Spleen (tissue), 11 donors: ENCODE measurements at regions not wholly inside any gene's neighbourhood (a gene's known extent, or its start where the extent isn't known, plus 50 kb on each side); places are given as distances from the start of the nearest gene placed in this dataset.

Experiments
- DNase-seq: peaks from one replicate; pipeline ENCODE4 v3.0.0-alpha.2; 2020
- H3K27ac ChIP-seq, 8 donors: fragments of 200-600 bp; sonication (generic) in 7 of 8; 1 replicate in 4 of 8; 2 replicates in 4 of 8; pipeline versions ENCODE4 v1.5.0 to v1.8.0; 2016 to 2021; ENCODE audit warnings: inconsistent platforms in 4 of 8, mild to moderate bottlenecking in 4 of 8, moderate library complexity in 1 of 8
- H3K27me3 ChIP-seq, 7 donors: fragments of 200-600 bp; sonication (generic) in 6 of 7; replicated peaks in 1 of 7; 1 replicate in 4 of 7; 2 replicates in 3 of 7; pipeline versions ENCODE4 v1.5.0 to v1.8.0; 2016 to 2021; ENCODE audit warnings: inconsistent platforms in 3 of 7, mild to moderate bottlenecking in 1 of 7
- H3K36me3 ChIP-seq, 6 donors: fragments of 200-600 bp; sonication (generic) in 5 of 6; 1 replicate in 4 of 6; 2 replicates in 2 of 6; pipeline versions ENCODE4 v1.5.0 to v1.8.0; 2016 to 2021; ENCODE audit warnings: inconsistent platforms in 2 of 6
- H3K4me1 ChIP-seq, 6 donors: fragments of 200-600 bp; sonication (generic) in 5 of 6; 1 replicate in 3 of 6; 2 replicates in 3 of 6; pipeline versions ENCODE4 v1.5.0 to v1.8.0; 2016 to 2021; ENCODE audit warnings: inconsistent platforms in 3 of 6
- H3K4me3 ChIP-seq, 8 donors: fragments of 200-600 bp; sonication (generic) in 7 of 8; 1 replicate in 4 of 8; 2 replicates in 4 of 8; pipeline versions ENCODE4 v1.5.0 to v1.8.0; 2016 to 2021; ENCODE audit warnings: inconsistent platforms in 4 of 8, mild to moderate bottlenecking in 4 of 8, moderate library complexity in 2 of 8
- H3K9me3 ChIP-seq, 8 donors: fragments of 200-600 bp; sonication (generic) in 7 of 8; 1 replicate in 4 of 8; 2 replicates in 4 of 8; pipeline versions ENCODE4 v1.5.0 to v1.8.0; 2016 to 2021; ENCODE audit warnings: inconsistent platforms in 4 of 8
- POLR2A ChIP-seq, 3 donors: fragments of 450-650 bp; IDR thresholded peaks; one replicate each; pipeline ENCODE4 v1.5.1; 2017; ENCODE audit warnings: antibody characterized with exemption in 3 of 3, mild to moderate bottlenecking in 1 of 3
- POLR2AphosphoS5 ChIP-seq, 3 donors: sonication (generic); formaldehyde crosslinking; IDR thresholded peaks; one replicate each; pipeline ENCODE4 v1.5.1; 2017; ENCODE audit warnings: antibody characterized with exemption in 3 of 3
- WGBS, 5 donors: extraction: QIAGEN DNeasy Blood & Tissue Kit in 3 of 5; methylation state at CpG; one replicate each; pipeline versions ENCODE4 v1.1.5 to v1.1.7; 2013 to 2018; 5-methylcytosine and 5-hydroxymethylcytosine counted together
- intact Hi-C: fragments of 100-400 bp; cut with DNase I; formaldehyde crosslinking; loops from one replicate; pipeline ENCODE4 v1.15.0; 2023; ENCODE audit warnings: low total_unique reads
- TF ChIP-seq, protein P1 (sequence below), 11 experiments: fragments of 200-600 bp in 7 of 11; fragments of 450-650 bp in 4 of 11; sonication (generic) in 4 of 11; IDR thresholded peaks in 8 of 11; conservative IDR thresholded peaks in 3 of 11; 1 replicate in 7 of 11; 2 replicates in 4 of 11; pipeline versions ENCODE4 v1.4.0 to v1.8.0; 2016 to 2021; ENCODE audit warnings: antibody characterized with exemption in 11 of 11, inconsistent platforms in 4 of 11, mild to moderate bottlenecking in 1 of 11
- donor health status: healthy with polysubstance abuse.
- donor health status: DM: no; HTN: no; CAD: no; lungs with moderate emphysema.
- donor health status: DM: no; HTN: no; CAD: no.
- donor health status: Bipolar disorder and iron deficiency.
- donor health status: healthy.
- donor health status: DM: no; HTN: no; CAD: no.
- donor health status: DM: yes; HTN: yes; CAD: no.

DNA sequence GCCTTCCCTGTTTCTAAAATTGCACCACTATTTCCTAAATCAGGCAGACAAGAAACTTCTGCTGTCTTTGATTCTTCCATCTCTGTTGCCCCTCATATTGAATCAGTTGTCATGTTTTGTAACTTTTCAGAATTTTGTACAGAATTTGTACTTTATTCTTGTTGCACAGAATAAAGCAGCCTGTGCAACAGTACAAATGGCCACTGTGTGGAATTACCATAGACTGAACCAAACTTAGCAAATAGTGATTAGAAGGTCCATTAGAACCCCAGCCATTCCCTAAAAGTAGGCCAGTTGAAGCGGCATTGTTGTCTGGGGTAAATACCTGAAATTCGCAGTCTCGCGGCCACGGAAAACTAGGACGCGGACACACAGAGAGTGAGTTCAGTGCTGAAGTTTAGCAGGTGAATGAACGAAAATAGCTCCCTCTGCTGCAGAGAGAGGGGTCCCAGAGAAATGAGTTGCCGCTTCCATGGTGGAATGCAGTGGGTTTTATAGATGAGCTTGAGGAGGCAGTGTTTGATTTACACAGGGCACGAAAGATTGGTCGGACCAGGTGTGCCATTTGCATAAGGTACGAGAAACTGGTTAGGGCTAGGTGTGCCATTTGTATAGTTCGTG, 71.8 kb downstream of the C4orf33 start:
- TF ChIP-seq POLR2AphosphoS5 (IDR thresholded peaks at IDR 0.05) = no peak
- TF ChIP-seq POLR2A (IDR thresholded peaks at IDR 0.05) = no peak
- TF ChIP-seq, protein P1, sequence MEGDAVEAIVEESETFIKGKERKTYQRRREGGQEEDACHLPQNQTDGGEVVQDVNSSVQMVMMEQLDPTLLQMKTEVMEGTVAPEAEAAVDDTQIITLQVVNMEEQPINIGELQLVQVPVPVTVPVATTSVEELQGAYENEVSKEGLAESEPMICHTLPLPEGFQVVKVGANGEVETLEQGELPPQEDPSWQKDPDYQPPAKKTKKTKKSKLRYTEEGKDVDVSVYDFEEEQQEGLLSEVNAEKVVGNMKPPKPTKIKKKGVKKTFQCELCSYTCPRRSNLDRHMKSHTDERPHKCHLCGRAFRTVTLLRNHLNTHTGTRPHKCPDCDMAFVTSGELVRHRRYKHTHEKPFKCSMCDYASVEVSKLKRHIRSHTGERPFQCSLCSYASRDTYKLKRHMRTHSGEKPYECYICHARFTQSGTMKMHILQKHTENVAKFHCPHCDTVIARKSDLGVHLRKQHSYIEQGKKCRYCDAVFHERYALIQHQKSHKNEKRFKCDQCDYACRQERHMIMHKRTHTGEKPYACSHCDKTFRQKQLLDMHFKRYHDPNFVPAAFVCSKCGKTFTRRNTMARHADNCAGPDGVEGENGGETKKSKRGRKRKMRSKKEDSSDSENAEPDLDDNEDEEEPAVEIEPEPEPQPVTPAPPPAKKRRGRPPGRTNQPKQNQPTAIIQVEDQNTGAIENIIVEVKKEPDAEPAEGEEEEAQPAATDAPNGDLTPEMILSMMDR (IDR thresholded peaks at IDR 0.05 in 8 of 11, conservative IDR thresholded peaks at IDR 0.05 in 3 of 11) = no peak
- Histone ChIP-seq H3K27me3 (peaks cover 0 to 26% (median 0%) of the 10 kb centered on the region in 7 donors), H3K4me3 (no peak overlapping the region), H3K4me1 (no peaks in the 10 kb centered on the region), H3K9me3 (no peaks in the 10 kb centered on the region), H3K27ac (no peak overlapping the region), H3K36me3 (no peaks in the 10 kb centered on the region)
- intact Hi-C loops = no loop called here
- DNase-seq = no peak
- WGBS, 5 donors = 47 to 55% (median 52%) methylated on average over 13 of the region's 13 CpGs

DNA sequence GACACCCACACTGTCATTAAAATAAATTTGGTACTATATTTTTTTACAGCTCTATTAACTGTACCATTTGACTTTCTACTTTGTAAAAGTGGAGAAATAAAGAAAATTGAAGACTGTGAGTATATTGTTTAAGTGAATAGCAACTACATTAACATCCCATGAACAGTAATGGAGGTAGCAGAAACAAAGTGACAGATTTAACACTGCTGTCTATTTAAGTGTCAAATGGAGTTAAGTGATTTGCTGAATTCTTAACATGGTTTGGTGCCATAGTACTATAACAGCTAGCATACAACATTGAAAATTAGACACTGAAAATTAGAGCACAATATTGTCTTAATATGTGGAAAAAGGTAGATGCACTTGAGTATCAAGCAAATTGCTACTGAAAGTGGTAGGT, 76.2 kb downstream of the C4orf33 start:
- TF ChIP-seq POLR2AphosphoS5 (IDR thresholded peaks at IDR 0.05) = no peak
- TF ChIP-seq POLR2A (IDR thresholded peaks at IDR 0.05) = no peak
- TF ChIP-seq, protein P1 (IDR thresholded peaks at IDR 0.05 in 8 of 11, conservative IDR thresholded peaks at IDR 0.05 in 3 of 11) = no peak

DNA sequence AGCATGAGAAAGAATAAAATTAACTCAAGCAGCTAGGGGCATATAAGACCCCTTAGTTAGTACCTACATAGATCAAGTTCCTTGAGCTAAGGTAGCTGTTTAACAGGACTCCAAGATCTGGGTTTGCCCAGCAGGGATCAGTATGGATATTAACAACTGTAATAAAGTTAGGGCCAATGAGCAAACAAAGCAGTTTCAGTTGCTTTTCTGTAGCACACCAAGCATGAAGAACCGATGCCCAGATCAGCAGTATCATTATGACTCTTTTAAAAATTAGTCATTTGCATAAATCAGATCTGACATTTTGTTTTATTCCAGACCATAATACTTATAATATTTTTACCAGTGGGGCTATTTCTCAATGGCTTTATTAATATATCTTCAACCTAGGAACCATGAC, 80.9 kb downstream of the C4orf33 start:
- no peaks in the 10 kb centered on the region for H3K36me3 ChIP-seq
- no peaks in the 10 kb centered on the region for H3K4me1 ChIP-seq
- H3K9me3 ChIP-seq = no peaks in the 10 kb centered on the region
- H3K4me3 ChIP-seq = no peak overlapping the region
- no peak for DNase-seq
- intact Hi-C loops = no loop called here
- peaks cover 0 to 1% (median 0%) of the 10 kb centered on the region in 7 donors for H3K27me3 ChIP-seq
- no peak overlapping the region for H3K27ac ChIP-seq
- TF ChIP-seq POLR2AphosphoS5 (IDR thresholded peaks at IDR 0.05) (no peak), POLR2A (IDR thresholded peaks at IDR 0.05) (no peak)
- TF ChIP-seq, protein P1 (IDR thresholded peaks at IDR 0.05 in 8 of 11, conservative IDR thresholded peaks at IDR 0.05 in 3 of 11) = no peak
- WGBS, 5 donors = 61 to 86% (median 70%) methylated on average over 1 of the region's 1 CpG

More for the DNA sequence above, 76.2 kb downstream of the C4orf33 start:
- Histone ChIP-seq H3K4me1 (no peaks in the 10 kb centered on the region), H3K9me3 (no peaks in the 10 kb centered on the region), H3K27me3 (peaks cover 0 to 15% (median 0%) of the 10 kb centered on the region in 7 donors), H3K36me3 (no peaks in the 10 kb centered on the region), H3K4me3 (no peak overlapping the region), H3K27ac (no peak overlapping the region)
- intact Hi-C loops = no loop called here
- DNase-seq = no peak

DNA sequence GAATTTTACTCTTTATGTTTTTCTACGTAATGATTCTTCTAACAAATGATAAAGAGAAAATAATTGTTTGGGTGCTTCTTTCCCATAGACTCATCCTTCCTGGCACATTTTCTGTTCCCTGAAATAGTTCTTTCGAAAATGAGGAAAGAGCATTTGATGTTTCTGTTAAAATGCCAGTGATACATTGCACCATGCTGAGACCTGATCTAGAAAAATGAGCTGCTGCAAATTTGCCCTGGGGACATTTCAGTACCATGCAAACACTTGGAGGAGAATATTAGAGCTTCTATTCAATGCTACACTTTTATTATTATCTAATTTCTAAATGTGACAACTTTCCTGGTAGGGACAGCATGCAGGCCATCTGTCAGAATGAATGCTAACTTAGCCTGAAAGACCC, 83.3 kb downstream of the C4orf33 start:
- no peak overlapping the region for H3K4me3 ChIP-seq
- no peaks in the 10 kb centered on the region for H3K27me3 ChIP-seq
- TF ChIP-seq POLR2AphosphoS5 (IDR thresholded peaks at IDR 0.05) (no peak), POLR2A (IDR thresholded peaks at IDR 0.05) (no peak)
- TF ChIP-seq, protein P1 (IDR thresholded peaks at IDR 0.05 in 8 of 11, conservative IDR thresholded peaks at IDR 0.05 in 3 of 11) = no peak
- WGBS, 5 donors = 71 to 85% (median 80%) methylated on average over 2 of the region's 2 CpGs
- H3K36me3 ChIP-seq = no peaks in the 10 kb centered on the region
- DNase-seq = no peak
- no peak overlapping the region for H3K27ac ChIP-seq
- H3K4me1 ChIP-seq = no peaks in the 10 kb centered on the region
- intact Hi-C loops = no loop called here
- no peaks in the 10 kb centered on the region for H3K9me3 ChIP-seq
